ENCODE measurements at regions not wholly inside any gene's neighbourhood (a gene's known extent, or its start where the extent isn't known, plus 50 kb on each side); places are given as distances from the start of the nearest gene placed in this dataset.
"Not testable (repeated sequence)": the region's sequence is repeated elsewhere in the genome, so short reads cannot be mapped to it uniquely, and the experiment has no call there.

- no peaks in the 10 kb centered on the region for H3K36me3 ChIP-seq
- no peak overlapping the region for H3K27ac ChIP-seq
- no peak for TF ChIP-seq CTCF (IDR thresholded peaks at IDR 0.05)
- H3K27me3 ChIP-seq = no peaks in the 10 kb centered on the region
- no peaks in the 10 kb centered on the region for H3K9me3 ChIP-seq
- H3K4me3 ChIP-seq (ENCODE audit: low read depth in 1 of 2, low read length in 1 of 2) = no peak overlapping the region
- H3K4me1 ChIP-seq (ENCODE audit: control insufficient read depth in 1 of 2, insufficient read depth in 1 of 2, low read depth in 1 of 2, low read length in 1 of 2) = no peaks in the 10 kb centered on the region
These were observed 82.9 kb upstream of the MLN start for GRCh38 chr6:33886673-33887144.

- Histone ChIP-seq H3K4me1 (ENCODE audit: control insufficient read depth in 1 of 2, insufficient read depth in 1 of 2, low read depth in 1 of 2, low read length in 1 of 2) (no peaks in the 10 kb centered on the region), H3K9me3 (no peaks in the 10 kb centered on the region), H3K27ac (no peak overlapping the region), H3K36me3 (no peaks in the 10 kb centered on the region), H3K27me3 (no peaks in the 10 kb centered on the region), H3K4me3 (ENCODE audit: low read depth in 1 of 2, low read length in 1 of 2) (no peak overlapping the region)
- no peak for TF ChIP-seq CTCF (IDR thresholded peaks at IDR 0.05)
These were observed 81.6 kb upstream of the MLN start for GRCh38 chr6:33885132-33886057.

DNA sequence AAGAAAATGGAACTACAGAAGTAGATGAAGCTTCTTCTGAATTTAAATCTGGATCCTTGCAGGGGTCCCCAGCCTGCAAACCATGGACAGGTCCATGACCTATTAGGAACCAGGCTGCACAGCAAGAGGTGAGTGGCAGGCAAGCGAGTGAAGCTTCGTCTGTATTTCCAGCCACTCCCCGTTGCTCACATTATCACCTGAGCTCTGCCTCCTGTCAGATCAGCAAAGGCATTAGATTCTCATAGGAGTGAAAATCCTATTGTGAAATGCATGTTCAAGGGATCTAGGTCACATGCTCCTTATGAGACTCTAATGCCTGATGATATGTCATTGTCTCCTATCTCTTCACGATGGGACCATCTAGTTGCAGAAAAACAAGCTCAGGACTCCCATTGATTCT, 79.8 kb upstream of the MLN start:
- not testable (repeated sequence) for H3K4me3 ChIP-seq (ENCODE audit: low read depth in 1 of 2, low read length in 1 of 2); H3K36me3 ChIP-seq; H3K27ac ChIP-seq; H3K4me1 ChIP-seq (ENCODE audit: control insufficient read depth in 1 of 2, insufficient read depth in 1 of 2, low read depth in 1 of 2, low read length in 1 of 2); H3K27me3 ChIP-seq; H3K9me3 ChIP-seq

GRCh38 chr6:33882154-33882553, 78.4 kb upstream of the MLN start:
- H3K4me3 ChIP-seq (ENCODE audit: low read depth in 1 of 2, low read length in 1 of 2) = no peak overlapping the region
- no peaks in the 10 kb centered on the region for H3K4me1 ChIP-seq (ENCODE audit: control insufficient read depth in 1 of 2, insufficient read depth in 1 of 2, low read depth in 1 of 2, low read length in 1 of 2)
- H3K9me3 ChIP-seq = no peaks in the 10 kb centered on the region
- no peak for TF ChIP-seq CTCF (IDR thresholded peaks at IDR 0.05)
- H3K27me3 ChIP-seq = no peaks in the 10 kb centered on the region
- H3K27ac ChIP-seq = no peak overlapping the region
- H3K36me3 ChIP-seq = no peaks in the 10 kb centered on the region

DNA sequence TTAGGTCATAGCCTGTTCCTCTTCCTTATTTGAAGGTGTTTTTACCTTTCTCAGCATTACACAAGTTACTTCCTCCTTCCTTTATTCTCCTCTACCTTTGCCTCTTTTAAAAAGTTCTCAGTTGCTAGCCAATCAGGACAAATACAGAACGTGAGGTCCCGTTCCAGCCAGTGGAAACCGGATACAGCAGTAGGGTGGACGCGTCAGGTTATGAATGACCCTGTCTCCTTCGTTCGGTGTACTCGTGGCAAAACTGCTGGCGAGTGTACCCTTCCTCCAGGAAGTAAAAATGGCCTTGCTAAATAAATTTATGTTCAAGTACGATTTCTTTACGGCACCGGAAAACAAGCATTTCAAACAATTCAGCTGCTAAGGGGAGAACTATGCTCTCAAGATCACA, 77.0 kb upstream of the MLN start:
- no peaks in the 10 kb centered on the region for H3K27me3 ChIP-seq
- no peaks in the 10 kb centered on the region for H3K4me1 ChIP-seq (ENCODE audit: control insufficient read depth in 1 of 2, insufficient read depth in 1 of 2, low read depth in 1 of 2, low read length in 1 of 2)
- H3K4me3 ChIP-seq (ENCODE audit: low read depth in 1 of 2, low read length in 1 of 2) = no peak overlapping the region
- H3K27ac ChIP-seq = no peak overlapping the region
- no peaks in the 10 kb centered on the region for H3K9me3 ChIP-seq
- no peak for TF ChIP-seq CTCF (IDR thresholded peaks at IDR 0.05)
- no peaks in the 10 kb centered on the region for H3K36me3 ChIP-seq

GRCh38 chr6:33880104-33880678, 76.4 kb upstream of the MLN start:
- Histone ChIP-seq H3K27me3 (no peaks in the 10 kb centered on the region), H3K9me3 (no peaks in the 10 kb centered on the region), H3K4me1 (ENCODE audit: control insufficient read depth in 1 of 2, insufficient read depth in 1 of 2, low read depth in 1 of 2, low read length in 1 of 2) (no peaks in the 10 kb centered on the region), H3K27ac (no peak overlapping the region), H3K4me3 (ENCODE audit: low read depth in 1 of 2, low read length in 1 of 2) (no peak overlapping the region), H3K36me3 (no peaks in the 10 kb centered on the region)
- TF ChIP-seq CTCF (IDR thresholded peaks at IDR 0.05) = no peak
